ENCODE measurements at regions not wholly inside any gene's neighbourhood (a gene's known extent, or its start where the extent isn't known, plus 50 kb on each side); places are given as distances from the start of the nearest gene placed in this dataset.
"Not testable (repeated sequence)": the region's sequence is repeated elsewhere in the genome, so short reads cannot be mapped to it uniquely, and the experiment has no call there.

GRCh38 chr5:114953565-114953964 is 216.1 kb downstream of the TRIM36 start:
- DNase-seq: peak in 1 of 3 donors; percentile 1

GRCh38 chr5:114952876-114953275 is 216.8 kb downstream of the TRIM36 start:
- no peak for DNase-seq

GRCh38 chr5:114949756-114950155 is 220.0 kb downstream of the TRIM36 start:
- no peak for DNase-seq

GRCh38 chr5:114948986-114949621 is 220.6 kb downstream of the TRIM36 start:
- peak in 2 of 3 donors; percentile 11 to 27 for DNase-seq

GRCh38 chr5:114948363-114948762 is 221.3 kb downstream of the TRIM36 start:
- peak in 1 of 3 donors; percentile 8 for DNase-seq

- DNase-seq: no peak
These were observed 229.0 kb downstream of the TRIM36 start for GRCh38 chr5:114940709-114941108.

GRCh38 chr5:114935490-114935889 is 234.2 kb downstream of the TRIM36 start:
- no peak for DNase-seq

GRCh38 chr5:114928644-114929462 is 240.9 kb downstream of the TRIM36 start:
- no peak for DNase-seq

- DNase-seq: no peak
These were observed 244.9 kb downstream of the TRIM36 start for GRCh38 chr5:114924769-114925168.

- no peak for DNase-seq
These were observed 257.4 kb downstream of the TRIM36 start for GRCh38 chr5:114912189-114912920.

DNA sequence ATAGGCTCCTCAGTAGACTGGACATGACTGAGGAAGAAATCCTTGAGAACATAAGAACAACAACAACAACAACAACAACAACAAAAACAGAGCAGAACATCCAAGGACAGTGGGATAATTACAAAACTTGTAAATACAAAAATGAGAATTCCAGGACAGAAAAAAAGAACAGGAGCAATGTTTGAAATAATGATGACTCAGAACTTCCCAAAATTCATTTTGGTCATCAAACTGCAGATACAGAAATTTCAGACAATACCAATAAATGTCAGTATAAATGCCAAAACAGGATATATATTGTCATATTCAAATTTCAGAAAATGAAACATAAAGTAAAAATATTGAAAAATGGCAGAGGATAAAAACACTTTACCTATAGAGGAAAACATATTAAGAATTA is 259.0 kb downstream of the TRIM36 start:
- no peak for DNase-seq

DNA sequence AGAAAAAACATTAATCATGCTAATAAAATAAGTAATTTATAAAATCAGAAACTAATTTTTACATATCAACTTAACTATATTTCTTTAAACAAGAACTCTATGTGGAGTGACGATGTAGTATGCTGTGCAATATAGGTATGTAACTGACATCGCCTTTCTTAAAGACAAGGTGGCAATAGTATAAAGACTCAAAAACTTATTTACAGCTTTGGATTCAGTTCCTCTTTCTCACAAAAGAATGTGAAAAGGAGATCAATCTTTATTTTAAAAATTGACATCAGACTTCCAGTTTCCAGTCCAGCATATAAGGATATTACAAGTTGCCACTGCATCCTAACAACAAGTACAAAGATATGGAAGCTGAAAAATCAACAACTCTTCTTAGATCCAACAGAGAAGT is 260.3 kb downstream of the TRIM36 start:
- no peak for DNase-seq

GRCh38 chr5:114903767-114904166 is 265.9 kb downstream of the TRIM36 start:
- no peak for DNase-seq

DNA sequence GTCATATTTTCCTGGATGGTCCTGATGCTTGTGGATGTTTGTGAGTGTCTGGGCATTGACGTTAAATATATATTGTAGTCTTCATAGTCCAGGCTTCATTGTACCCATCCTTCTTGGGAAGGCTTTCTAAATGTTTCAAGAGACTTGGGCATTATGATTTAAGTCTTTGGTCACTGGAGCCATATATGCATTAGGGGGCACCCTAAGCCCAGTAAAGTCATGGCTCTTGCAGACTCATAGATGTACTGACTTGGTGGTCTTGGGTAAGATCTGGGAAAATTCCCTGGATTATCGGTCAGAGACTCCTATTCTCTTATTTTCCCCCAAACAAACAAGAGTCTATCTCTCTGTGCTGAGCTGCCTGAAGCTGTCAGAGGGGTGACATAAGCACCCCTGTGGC is 271.1 kb downstream of the TRIM36 start:
- no peak for DNase-seq

DNA sequence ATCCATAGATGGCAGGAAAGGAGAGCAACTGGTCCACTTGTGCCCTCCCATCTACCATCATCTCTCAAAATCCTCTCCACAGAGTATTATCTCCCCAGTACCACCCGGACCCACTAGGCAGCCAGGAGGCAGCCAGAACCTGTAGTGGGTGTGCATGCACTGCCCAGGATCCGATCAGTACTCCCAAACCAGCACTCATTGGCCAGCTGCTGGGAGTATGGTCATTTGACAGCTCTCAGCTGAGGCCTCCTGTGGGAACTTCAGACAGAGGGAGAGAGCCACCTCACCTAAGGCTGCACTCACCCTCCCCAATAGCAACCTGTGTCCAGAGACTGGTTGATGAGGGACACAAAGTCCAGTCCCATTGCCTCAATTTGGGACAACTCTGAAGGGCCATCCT is 286.0 kb downstream of the TRIM36 start:
- DNase-seq: no peak

DNA sequence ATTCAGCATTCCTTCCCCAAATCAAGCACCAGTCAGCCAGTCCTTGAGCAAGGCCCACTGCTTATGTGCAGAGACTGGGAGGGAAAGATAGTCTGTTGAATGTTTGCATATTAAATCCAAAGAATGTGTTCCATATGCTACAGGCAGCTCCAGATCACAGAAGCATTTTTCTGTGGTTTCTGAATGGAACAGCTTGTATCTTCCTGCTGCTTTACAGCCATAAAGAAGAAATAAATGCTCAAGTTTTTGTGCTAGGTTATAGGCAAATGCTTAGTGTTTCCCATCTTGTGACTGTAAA is 310.3 kb downstream of the TRIM36 start:
- peak in 2 of 3 donors; percentile 2 to 11 for DNase-seq

GRCh38 chr5:114858665-114859437 is 310.9 kb downstream of the TRIM36 start:
- DNase-seq: peak in 2 of 3 donors; percentile 6 to 10

DNA sequence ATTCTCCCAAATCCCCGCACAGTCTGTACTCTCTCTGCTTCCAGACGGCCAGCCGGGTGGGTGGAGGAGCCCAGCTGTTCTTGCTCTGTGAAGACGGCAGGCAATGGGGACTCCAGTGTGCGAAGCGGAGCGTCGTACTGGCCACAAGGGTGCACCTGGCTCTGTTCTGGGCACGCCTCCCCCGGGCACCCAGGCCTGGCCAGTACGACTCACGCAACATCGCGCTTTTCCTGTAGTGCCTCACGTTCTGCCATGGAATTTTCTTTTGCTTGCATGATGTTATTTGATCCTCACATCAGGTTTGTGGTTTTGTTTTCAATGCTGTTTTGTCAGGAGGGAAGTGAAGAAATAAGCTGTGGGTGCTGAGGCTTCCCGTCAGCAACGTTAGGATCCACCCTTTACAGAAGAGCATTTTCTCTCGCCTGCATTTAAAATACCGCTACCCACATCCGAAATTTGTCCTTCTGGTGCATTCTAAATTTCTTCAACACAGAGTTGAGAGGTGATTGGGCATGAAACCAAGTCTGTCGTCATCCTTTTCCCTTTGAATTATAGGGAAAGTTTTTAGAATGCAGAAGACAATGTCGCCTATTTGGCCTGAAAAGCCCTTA is 311.7 kb downstream of the TRIM36 start:
- DNase-seq: peak in 2 of 3 donors; percentile 32 to 62

- DNase-seq: not testable (repeated sequence)
These were observed 325.0 kb downstream of the TRIM36 start for GRCh38 chr5:114844711-114845110.

- no peak for DNase-seq
These were observed 330.3 kb downstream of the TRIM36 start for GRCh38 chr5:114839360-114839759.

DNA sequence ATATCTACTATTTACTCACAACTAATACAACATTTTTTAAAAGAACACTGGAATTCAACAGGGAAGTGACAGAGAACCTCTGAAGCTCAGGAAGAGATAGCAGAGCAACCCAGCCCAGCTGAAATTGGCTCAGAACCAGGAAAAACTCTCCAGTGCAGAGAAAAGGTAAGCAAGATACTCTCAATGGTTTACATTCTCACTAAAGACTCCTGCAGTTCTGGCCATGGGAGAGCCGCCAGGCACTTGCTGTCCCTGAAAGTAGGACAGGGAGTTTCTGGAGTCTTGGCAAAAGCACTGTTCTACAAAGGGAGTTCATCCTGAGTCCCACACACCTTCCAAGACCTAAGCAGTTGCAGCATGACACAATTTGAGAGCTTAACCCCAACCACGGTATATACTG is 330.8 kb downstream of the TRIM36 start:
- no peak for DNase-seq

DNA sequence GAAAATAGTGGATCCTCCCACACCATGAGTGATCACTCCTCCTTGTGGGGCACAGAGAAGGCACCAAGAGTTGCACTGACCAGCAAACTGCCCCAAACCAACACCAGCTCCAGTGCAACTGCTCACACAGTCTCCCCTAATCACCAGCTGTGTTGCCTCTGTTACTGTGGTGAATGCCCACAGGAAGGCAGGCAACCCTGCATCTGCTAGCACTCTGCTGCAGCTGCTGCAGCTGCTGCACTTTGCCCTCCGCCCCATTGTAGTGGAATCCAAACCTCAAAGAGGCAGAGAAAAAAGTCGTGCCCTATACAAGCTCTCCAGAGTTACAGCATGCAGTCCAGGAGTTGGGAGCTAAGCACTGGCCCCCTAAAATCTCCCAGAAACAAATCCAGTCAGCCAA is 339.6 kb downstream of the TRIM36 start:
- DNase-seq: no peak

Measured in muscle of back (tissue), 3 donors.